WERI-Rb-1 (cell line): ENCODE measurements at regions not wholly inside any gene's neighbourhood (a gene's known extent, or its start where the extent isn't known, plus 50 kb on each side); places are given as distances from the start of the nearest gene placed in this dataset.

Source experiments
- DNase-seq: peaks from one replicate; pipeline ENCODE4 v3.0.0-alpha.2; 2020
- H3K27ac ChIP-seq: fragments of 250-450 bp; sonication (Bioruptor Pico); 2 replicates; pipeline ENCODE4 v1.5.1; 2020; ENCODE audit warnings: mild to moderate bottlenecking, moderate library complexity
- H3K27me3 ChIP-seq: fragments of 250-450 bp; sonication (Bioruptor Pico); 2 replicates; pipeline ENCODE4 v1.5.1; 2021; ENCODE audit warnings: mild to moderate bottlenecking, low read depth, moderate library complexity; ENCODE audit not compliant: insufficient read depth, severe bottlenecking
- H3K36me3 ChIP-seq: fragments of 250-450 bp; sonication (Bioruptor Pico); 2 replicates; pipeline ENCODE4 v1.5.1; 2020; ENCODE audit warnings: mild to moderate bottlenecking, moderate library complexity
- H3K4me3 ChIP-seq: 2 replicates; pipeline ENCODE4 v1.5.1; 2011; ENCODE audit warnings: low read depth, mild to moderate bottlenecking, control low read depth, low read length
- H3K9me3 ChIP-seq: fragments of 250-450 bp; sonication (Bioruptor Pico); 2 replicates; pipeline ENCODE4 v1.5.1; 2021; ENCODE audit warnings: mild to moderate bottlenecking, moderate library complexity; ENCODE audit not compliant: severe bottlenecking
- TF ChIP-seq, protein P1 (sequence below): IDR thresholded peaks from 2 replicates; pipeline ENCODE4 v1.5.1; 2011; ENCODE audit warnings: low read depth, mild to moderate bottlenecking, control low read depth, inconsistent platforms, low read length

DNA sequence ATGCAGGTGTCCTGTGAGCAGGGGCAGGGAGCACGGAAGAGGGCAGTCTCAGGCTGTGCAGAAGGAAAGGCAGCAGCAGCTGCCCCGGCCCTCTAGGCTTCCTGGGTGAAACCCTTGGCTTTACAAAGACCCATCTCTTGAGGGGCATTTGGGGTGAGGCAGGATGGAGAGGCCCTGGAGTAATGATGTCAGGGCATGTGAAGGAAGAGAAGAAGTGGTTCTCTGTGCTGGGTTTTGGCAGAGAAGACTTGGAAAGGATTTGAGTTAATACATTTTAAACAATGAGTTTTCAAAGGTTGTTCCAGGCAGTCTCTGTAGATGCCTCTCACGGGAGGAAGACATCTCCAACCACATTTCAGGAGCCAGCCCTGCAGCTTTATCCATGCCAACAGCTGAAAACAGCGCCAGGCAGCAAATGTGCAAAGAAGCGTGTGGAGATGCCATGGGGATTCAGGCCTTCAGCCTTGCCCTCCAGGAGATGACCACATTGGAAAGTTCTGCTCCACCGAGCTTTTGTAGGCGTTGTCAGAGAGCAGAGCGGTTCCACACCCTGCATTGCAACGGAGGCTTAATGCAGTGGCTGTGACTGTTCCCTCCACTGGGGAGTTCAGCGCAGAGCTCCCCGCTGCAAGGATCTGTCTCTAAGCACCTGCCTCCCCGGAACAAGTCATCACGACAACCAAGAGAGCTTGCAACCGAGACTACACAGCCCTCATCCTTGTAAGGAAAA, 322.8 kb downstream of the UQCRFS1 start:
- DNase-seq: no peak
- Histone ChIP-seq H3K36me3 (no peaks in the 10 kb centered on the region), H3K4me3 (no peak overlapping the region), H3K9me3 (no peaks in the 10 kb centered on the region), H3K27ac (no peak overlapping the region), H3K27me3 (peaks cover 74% of the 10 kb centered on the region)
- TF ChIP-seq, protein P1, sequence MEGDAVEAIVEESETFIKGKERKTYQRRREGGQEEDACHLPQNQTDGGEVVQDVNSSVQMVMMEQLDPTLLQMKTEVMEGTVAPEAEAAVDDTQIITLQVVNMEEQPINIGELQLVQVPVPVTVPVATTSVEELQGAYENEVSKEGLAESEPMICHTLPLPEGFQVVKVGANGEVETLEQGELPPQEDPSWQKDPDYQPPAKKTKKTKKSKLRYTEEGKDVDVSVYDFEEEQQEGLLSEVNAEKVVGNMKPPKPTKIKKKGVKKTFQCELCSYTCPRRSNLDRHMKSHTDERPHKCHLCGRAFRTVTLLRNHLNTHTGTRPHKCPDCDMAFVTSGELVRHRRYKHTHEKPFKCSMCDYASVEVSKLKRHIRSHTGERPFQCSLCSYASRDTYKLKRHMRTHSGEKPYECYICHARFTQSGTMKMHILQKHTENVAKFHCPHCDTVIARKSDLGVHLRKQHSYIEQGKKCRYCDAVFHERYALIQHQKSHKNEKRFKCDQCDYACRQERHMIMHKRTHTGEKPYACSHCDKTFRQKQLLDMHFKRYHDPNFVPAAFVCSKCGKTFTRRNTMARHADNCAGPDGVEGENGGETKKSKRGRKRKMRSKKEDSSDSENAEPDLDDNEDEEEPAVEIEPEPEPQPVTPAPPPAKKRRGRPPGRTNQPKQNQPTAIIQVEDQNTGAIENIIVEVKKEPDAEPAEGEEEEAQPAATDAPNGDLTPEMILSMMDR: no peak

DNA sequence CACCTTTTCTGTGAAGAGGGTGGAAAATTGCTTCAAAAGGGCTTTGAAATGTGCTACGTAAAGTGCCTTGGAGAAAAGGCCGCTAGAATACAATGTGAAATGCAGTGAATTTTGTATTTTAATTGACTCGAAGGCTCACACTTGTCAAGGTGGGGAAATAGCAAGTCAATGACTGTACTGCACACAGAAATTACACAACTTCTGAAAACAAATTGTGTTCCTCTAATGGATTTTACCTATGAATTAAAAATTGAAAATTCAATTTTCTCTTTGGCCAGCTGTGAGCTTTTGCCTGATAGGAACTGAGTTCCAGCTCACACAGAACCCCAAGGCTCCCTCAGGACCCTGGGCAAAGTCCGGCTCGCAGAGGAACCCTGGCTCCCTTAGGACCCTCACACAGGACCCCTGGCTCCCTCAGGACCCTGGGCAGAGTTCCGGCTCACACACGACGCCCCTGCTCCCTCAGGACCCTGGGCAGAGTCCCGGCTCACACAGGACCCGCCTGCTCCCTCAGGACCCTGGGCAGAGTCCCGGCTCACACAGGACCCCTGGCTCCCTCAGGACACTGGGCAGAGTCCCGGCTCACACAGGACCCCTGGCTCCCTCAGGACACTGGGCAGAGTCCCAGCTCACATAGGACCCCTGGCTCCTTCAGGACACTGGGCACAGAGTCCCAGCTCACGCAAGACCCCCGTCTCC, 324.9 kb downstream of the UQCRFS1 start:
- peaks cover 78% of the 10 kb centered on the region for H3K27me3 ChIP-seq

DNA sequence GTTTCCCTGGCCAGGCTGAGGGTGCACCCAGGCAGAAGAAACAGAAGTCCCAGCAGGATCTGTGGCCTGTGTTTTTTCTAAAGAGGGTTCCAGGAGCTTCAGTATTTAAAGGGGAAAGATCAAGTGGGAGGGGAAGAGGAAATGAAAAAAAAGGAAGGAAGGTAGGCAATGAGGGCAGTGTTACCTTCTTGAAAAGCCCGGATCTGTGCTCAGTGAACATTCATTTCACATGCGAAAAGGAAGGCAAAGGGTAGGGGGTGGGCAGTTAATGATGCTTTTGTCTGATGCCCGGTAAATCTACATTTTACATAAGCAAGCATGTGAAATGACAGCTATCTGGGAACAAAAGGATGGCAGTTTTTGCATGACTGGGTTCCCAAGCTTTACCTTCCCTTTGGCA, 326.2 kb downstream of the UQCRFS1 start:
- no peak for DNase-seq
- Histone ChIP-seq H3K27ac (no peak overlapping the region), H3K4me3 (no peak overlapping the region), H3K36me3 (no peaks in the 10 kb centered on the region), H3K9me3 (peaks cover 4% of the 10 kb centered on the region), H3K27me3 (peaks cover 80% of the 10 kb centered on the region)
- TF ChIP-seq, protein P1: no peak

More for the DNA sequence above, 324.9 kb downstream of the UQCRFS1 start:
- Histone ChIP-seq H3K36me3 (no peaks in the 10 kb centered on the region), H3K27ac (no peak overlapping the region), H3K9me3 (peaks cover 4% of the 10 kb centered on the region), H3K4me3 (no peak overlapping the region)
- TF ChIP-seq, protein P1: no peak
- DNase-seq: no peak

DNA sequence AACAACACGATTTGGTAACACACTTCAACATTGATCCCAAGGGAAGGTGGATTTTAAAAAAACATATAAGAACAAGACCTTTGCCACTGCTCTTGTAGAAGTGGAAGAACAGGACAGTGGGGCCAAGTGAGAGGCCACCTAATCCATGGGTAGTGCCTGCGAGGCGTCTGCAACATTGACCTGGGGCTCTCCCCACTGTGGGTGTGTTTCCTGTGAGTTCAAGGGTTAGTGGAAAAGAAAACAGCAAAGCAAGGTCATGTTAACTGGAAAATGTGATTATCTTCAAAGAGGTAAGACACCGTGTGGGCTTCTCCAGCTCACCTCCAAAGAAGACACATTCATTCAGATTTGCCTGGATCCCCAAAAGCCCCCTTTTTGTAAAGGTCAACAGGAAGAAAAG, 327.0 kb downstream of the UQCRFS1 start:
- Histone ChIP-seq H3K27me3 (peaks cover 84% of the 10 kb centered on the region), H3K27ac (no peak overlapping the region), H3K9me3 (peaks cover 4% of the 10 kb centered on the region), H3K4me3 (no peak overlapping the region), H3K36me3 (no peaks in the 10 kb centered on the region)
- no peak for DNase-seq
- TF ChIP-seq, protein P1: no peak

DNA sequence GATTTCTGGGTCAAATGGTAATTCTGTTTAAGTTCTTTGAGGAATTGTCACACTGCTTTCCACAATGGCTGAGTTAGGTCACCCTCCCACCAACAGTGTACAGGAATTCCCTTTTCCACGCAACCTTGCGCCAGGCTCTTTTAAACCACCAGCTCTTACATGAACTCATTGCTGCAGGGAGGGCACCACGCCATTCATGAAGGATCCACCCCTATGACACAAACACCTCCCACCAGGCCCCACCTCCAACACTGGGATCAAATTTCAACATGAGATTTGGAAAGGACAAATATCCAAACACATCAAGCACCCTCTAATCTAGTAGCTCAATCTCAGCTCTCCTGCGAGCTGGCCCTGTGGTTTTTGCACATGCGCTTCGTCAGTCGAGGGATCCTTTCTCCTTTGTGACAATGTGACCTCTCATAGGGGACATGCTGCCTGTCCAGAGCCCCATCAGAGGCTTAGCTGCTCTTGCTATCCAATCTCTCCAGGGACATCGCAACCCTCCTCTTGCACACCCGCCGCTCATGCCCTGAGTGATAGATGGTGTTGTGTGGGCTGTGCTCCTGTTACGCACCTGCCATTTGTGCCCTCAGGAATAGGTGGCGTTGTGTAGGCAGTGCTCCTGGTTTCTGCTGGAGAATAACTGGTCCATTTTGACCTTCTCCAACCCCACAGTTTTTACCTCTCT, 328.0 kb downstream of the UQCRFS1 start:
- peaks cover 89% of the 10 kb centered on the region for H3K27me3 ChIP-seq
- H3K4me3 ChIP-seq: no peak overlapping the region
- TF ChIP-seq, protein P1: no peak

More for the DNA sequence above, 328.0 kb downstream of the UQCRFS1 start:
- H3K9me3 ChIP-seq: peaks cover 4% of the 10 kb centered on the region
- H3K36me3 ChIP-seq: no peaks in the 10 kb centered on the region
- no peak for DNase-seq
- H3K27ac ChIP-seq: no peak overlapping the region
